GM12878 (cell line): ENCODE measurements at regions not wholly inside any gene's neighbourhood (a gene's known extent, or its start where the extent isn't known, plus 50 kb on each side); places are given as distances from the start of the nearest gene placed in this dataset.

Experiments
- ATAC-seq: fragments of 200-7000 bp; cut with Tn5 transposase; 3 replicates; pipeline ENCODE4 v1.9.1; 2020; ENCODE audit warnings: mild to moderate bottlenecking, moderate library complexity
- BruUV-seq: library from RNA; stranded (reverse); fragments of 400-500 nt; replicated peaks from 2 replicates; lab custom pipeline; 2021; lab: Mats Ljungman, UMichigan
- CTCF ChIA-PET: fragments of 300-600 bp; sonication (Branson Sonifier 250); formaldehyde crosslinking; extraction: SDS; loops from one replicate; lab custom pipeline; 2021; ENCODE audit warnings: inconsistent platforms; lab: Yijun Ruan, JAX
- POLR2A ChIA-PET: fragments of 350-600 bp; formaldehyde crosslinking; extraction: SDS; loops from one replicate; lab custom pipeline; 2021; ENCODE audit warnings: inconsistent platforms; lab: Charles Lee
- RAD21 ChIA-PET: fragments of 300-600 bp; sonication (Branson Sonifier 250); formaldehyde crosslinking; loops from one replicate; lab custom pipeline; 2023; ENCODE audit warnings: antibody characterized with exemption; ENCODE audit not compliant: unreplicated experiment; lab: Charles Lee
- SMC1A ChIA-PET: fragments of 300-600 bp; sonication (Branson Sonifier 250); formaldehyde crosslinking; loops from one replicate; lab custom pipeline; 2023; ENCODE audit not compliant: unreplicated experiment, uncharacterized antibody; lab: Charles Lee
- DNase-seq: peaks from one replicate; pipeline ENCODE4 v3.0.0-alpha.2; 2011; ENCODE audit warnings: low read depth, low spot score
- FAIRE-seq: peaks from 3 replicates; lab custom pipeline; 2011; peaks lifted over from hg19 to GRCh38; lab: Jason Lieb, UNC
- H2AFZ ChIP-seq: 2 replicates; pipeline ENCODE4 v1.6.0; 2011; ENCODE audit warnings: low read depth, low read length, control low read depth; ENCODE audit not compliant: control insufficient read depth
- H3K27ac ChIP-seq: 2 replicates; pipeline ENCODE4 v1.5.1; 2011; ENCODE audit warnings: control low read depth; ENCODE audit not compliant: control insufficient read depth, insufficient read depth
- H3K27me3 ChIP-seq, 2 experiments: replicated peaks in 1 of 2; 2 replicates each; pipeline versions ENCODE4 v1.6.0 to v1.6.1; 2011; ENCODE audit warnings: low read length in 1 of 2; ENCODE audit not compliant: control insufficient read depth in 2 of 2, insufficient read depth in 2 of 2
- H3K36me3 ChIP-seq, 2 experiments: 2 replicates each; pipeline ENCODE4 v1.5.1; 2011; ENCODE audit warnings: low read length in 1 of 2; ENCODE audit not compliant: control insufficient read depth in 2 of 2, insufficient read depth in 2 of 2
- H3K4me1 ChIP-seq: 2 replicates; pipeline ENCODE4 v1.6.1; 2011; ENCODE audit warnings: mild to moderate bottlenecking, low read length, moderate library complexity, mixed read lengths; ENCODE audit not compliant: control insufficient read depth, insufficient read depth
- H3K4me2 ChIP-seq: 2 replicates; pipeline ENCODE4 v1.6.0; 2011; ENCODE audit warnings: control low read depth; ENCODE audit not compliant: control insufficient read depth, insufficient read depth
- H3K4me3 ChIP-seq: fragments of 200-600 bp; sonication (generic); 2 replicates; pipeline ENCODE4 v1.5.1; 2016
- H3K79me2 ChIP-seq: 2 replicates; pipeline ENCODE4 v1.6.0; 2011; ENCODE audit warnings: low read length; ENCODE audit not compliant: control insufficient read depth, insufficient read depth
- H3K9ac ChIP-seq: 2 replicates; pipeline ENCODE4 v1.8.0; 2011; ENCODE audit warnings: low read length, control low read depth, mixed read lengths; ENCODE audit not compliant: control insufficient read depth, insufficient read depth
- H3K9me3 ChIP-seq: replicated peaks from 3 replicates; pipeline ENCODE4 v1.5.1; 2011; ENCODE audit warnings: mild to moderate bottlenecking, low read length; ENCODE audit not compliant: control insufficient read depth, insufficient read depth
- H4K20me1 ChIP-seq: 2 replicates; pipeline ENCODE4 v1.6.0; 2011; ENCODE audit not compliant: control insufficient read depth, insufficient read depth
- ATF2 ChIP-seq: IDR thresholded peaks from 2 replicates; pipeline ENCODE4 v1.6.1; 2012; ENCODE audit warnings: low read length, inconsistent platforms
- BCL3 ChIP-seq: IDR thresholded peaks from 2 replicates; pipeline ENCODE4 v1.6.1; 2011; ENCODE audit warnings: borderline replicate concordance, low read depth, mild to moderate bottlenecking, moderate library complexity, low read length; ENCODE audit not compliant: insufficient read depth, poor library complexity, severe bottlenecking
- CEBPZ ChIP-seq: fragments of 150-350 bp; IDR thresholded peaks from 2 replicates; pipeline ENCODE4 v1.6.1; 2016; ENCODE audit warnings: low read depth, low read length
- E2F8 ChIP-seq: fragments of 450-650 bp; IDR thresholded peaks from 2 replicates; pipeline ENCODE4 v1.6.1; 2018; ENCODE audit warnings: mild to moderate bottlenecking, low read depth, moderate library complexity; ENCODE audit not compliant: partially characterized antibody
- IKZF2 ChIP-seq, 2 experiments: fragments of 450-650 bp; IDR thresholded peaks; 2 replicates each; pipeline ENCODE4 v1.6.1; 2017; ENCODE audit warnings: mild to moderate bottlenecking in 2 of 2, moderate library complexity in 2 of 2
- NFIC ChIP-seq: IDR thresholded peaks from 2 replicates; pipeline ENCODE4 v1.6.1; 2012; ENCODE audit warnings: low read depth, mild to moderate bottlenecking, inconsistent platforms, low read length, moderate library complexity
- NR2F1 ChIP-seq: fragments of 450-650 bp; conservative IDR thresholded peaks from 2 replicates; pipeline ENCODE4 v1.6.1; 2017; ENCODE audit warnings: mild to moderate bottlenecking
- REST ChIP-seq: IDR thresholded peaks from 2 replicates; pipeline ENCODE4 v1.6.1; 2012; ENCODE audit warnings: mild to moderate bottlenecking, low read depth, low read length
- SMAD5 ChIP-seq: IDR thresholded peaks from 2 replicates; pipeline ENCODE4 v1.6.1; 2016; ENCODE audit warnings: antibody characterized with exemption, low read depth
- TCF7 ChIP-seq: IDR thresholded peaks from 2 replicates; pipeline ENCODE4 v1.6.1; 2014; ENCODE audit warnings: antibody characterized with exemption, borderline replicate concordance
- ZNF24 ChIP-seq: fragments of 450-650 bp; IDR thresholded peaks from 2 replicates; pipeline ENCODE4 v1.6.1; 2017; ENCODE audit warnings: antibody characterized with exemption, mild to moderate bottlenecking
- WGBS: methylation state at CpG from one replicate; pipeline ENCODE4 v1.1.6; 2016; ENCODE audit warnings: low lambda C conversion rate; ENCODE audit not compliant: insufficient replicate concordance, insufficient coverage; ENCODE audit errors: missing lambda C conversion rate; 5-methylcytosine and 5-hydroxymethylcytosine counted together
- in situ Hi-C: fragments of 300-500 bp; cut with MboI; formaldehyde crosslinking; loops from 9 replicates; pipeline ENCODE4 v1.14.3; 2018; ENCODE audit warnings: mixed read lengths
- intact Hi-C: fragments of 100-400 bp; cut with micrococcal nuclease; formaldehyde crosslinking; loops from one replicate; pipeline ENCODE4 v1.14.2; 2022; ENCODE audit not compliant: unreplicated experiment

GRCh38 chr9:3040761-3041160 lies 196.9 kb upstream of the PUM3 start:
- CTCF ChIA-PET = no interaction called here
- intact Hi-C loops = no loop called here
- no TSS peak for BruUV-seq
- no peaks in the 10 kb centered on the region for H3K27me3 ChIP-seq
- in situ Hi-C loops = no loop called here
- no peak overlapping the region for H3K9ac ChIP-seq
- POLR2A ChIA-PET = no interaction called here
- H3K27ac ChIP-seq = no peak overlapping the region
- 17% methylated on average over 3 of the region's 3 CpGs for WGBS
- H4K20me1 ChIP-seq = no peaks in the 10 kb centered on the region
- no peaks in the 10 kb centered on the region for H3K36me3 ChIP-seq
- H2AFZ ChIP-seq = no peak overlapping the region
- H3K4me1 ChIP-seq = no peaks in the 10 kb centered on the region
- FAIRE-seq (no peak), ATAC-seq (no peak), DNase-seq (no peak)
- no peak overlapping the region for H3K4me2 ChIP-seq
- no peaks in the 10 kb centered on the region for H3K79me2 ChIP-seq
- H3K4me3 ChIP-seq = no peak overlapping the region
- SMC1A ChIA-PET = no interaction called here
- RAD21 ChIA-PET = no interaction called here
- H3K9me3 ChIP-seq = no peaks in the 10 kb centered on the region
- TF ChIP-seq TCF7 (no peak), SMAD5 (no peak), REST (no peak), BCL3 (no peak), ZNF24 (no peak), CEBPZ (no peak), NFIC (no peak), ATF2 (no peak), NR2F1 (no peak), IKZF2 (IDR thresholded peaks at IDR 0.05) (no peak), E2F8 (no peak)
